Liver (tissue), 8 donors: ENCODE measurements at regions not wholly inside any gene's neighbourhood (a gene's known extent, or its start where the extent isn't known, plus 50 kb on each side); places are given as distances from the start of the nearest gene placed in this dataset.

Experiments used
- DNase-seq: peaks from one replicate; pipeline ENCODE4 v3.0.0-alpha.2; 2017; ENCODE audit warnings: low spot score
- H3K27ac ChIP-seq, 2 donors: one replicate each; pipeline ENCODE4 v1.7.0; 2013; ENCODE audit warnings: inconsistent platforms in 2 of 2, low read length in 2 of 2, control low read depth in 1 of 2, low read depth in 1 of 2, mild to moderate bottlenecking in 1 of 2
- H3K27me3 ChIP-seq, 4 donors: one replicate each; pipeline versions ENCODE4 v1.6.1 to v1.7.0; 2013; ENCODE audit warnings: low read length in 3 of 4, inconsistent platforms in 1 of 4, mild to moderate bottlenecking in 1 of 4, moderate library complexity in 1 of 4; ENCODE audit not compliant: control insufficient read depth in 4 of 4, insufficient read depth in 4 of 4
- H3K36me3 ChIP-seq, 4 donors: one replicate each; pipeline versions ENCODE4 v1.6.1 to v1.7.0; 2013; ENCODE audit warnings: low read length in 3 of 4, mild to moderate bottlenecking in 3 of 4, low read depth in 1 of 4, moderate library complexity in 1 of 4; ENCODE audit not compliant: control insufficient read depth in 4 of 4, insufficient read depth in 3 of 4
- H3K4me1 ChIP-seq, 4 donors: one replicate each; pipeline versions ENCODE4 v1.6.1 to v1.7.0; 2013; ENCODE audit warnings: low read length in 3 of 4, mild to moderate bottlenecking in 3 of 4, moderate library complexity in 1 of 4; ENCODE audit not compliant: control insufficient read depth in 4 of 4, insufficient read depth in 4 of 4
- H3K4me3 ChIP-seq, 3 donors: one replicate each; pipeline versions ENCODE4 v1.6.1 to v1.7.0; 2013; ENCODE audit warnings: low read length in 3 of 3, control low read depth in 1 of 3, low read depth in 1 of 3, mild to moderate bottlenecking in 1 of 3
- H3K9ac ChIP-seq, 2 donors: one replicate each; pipeline ENCODE4 v1.7.0; 2013; ENCODE audit warnings: low read length in 2 of 2, mild to moderate bottlenecking in 2 of 2, moderate library complexity in 2 of 2, control low read depth in 1 of 2, low read depth in 1 of 2
- H3K9me3 ChIP-seq, 4 donors: one replicate each; pipeline versions ENCODE4 v1.6.1 to v1.7.0; 2013; ENCODE audit warnings: low read length in 3 of 4; ENCODE audit not compliant: control insufficient read depth in 4 of 4
- EGR1 ChIP-seq, 2 donors: IDR thresholded peaks; 2 replicates each; pipeline ENCODE4 v1.6.1; 2016 to 2018; ENCODE audit warnings: antibody characterized with exemption in 2 of 2, low read depth in 2 of 2
- FOXA1 ChIP-seq: IDR thresholded peaks from 2 replicates; pipeline ENCODE4 v1.6.1; 2016; ENCODE audit warnings: antibody characterized with exemption
- FOXA2 ChIP-seq: IDR thresholded peaks from 2 replicates; pipeline ENCODE4 v1.6.1; 2016; ENCODE audit warnings: antibody characterized with exemption
- HNF4A ChIP-seq, 2 donors: conservative IDR thresholded peaks; 2 replicates each; pipeline ENCODE4 v1.6.1; 2016; ENCODE audit warnings: antibody characterized with exemption in 2 of 2, mild to moderate bottlenecking in 2 of 2
- HNF4G ChIP-seq: IDR thresholded peaks from 2 replicates; pipeline ENCODE4 v1.6.1; 2016; ENCODE audit warnings: antibody characterized with exemption
- JUND ChIP-seq, 2 donors: IDR thresholded peaks; 2 replicates each; pipeline ENCODE4 v1.6.1; 2016; ENCODE audit warnings: antibody characterized with exemption in 2 of 2
- NR2F2 ChIP-seq: IDR thresholded peaks from 2 replicates; pipeline ENCODE4 v1.6.1; 2016; ENCODE audit warnings: antibody characterized with exemption
- RAD21 ChIP-seq, 2 donors: IDR thresholded peaks; 2 replicates each; pipeline ENCODE4 v1.6.1; 2016; ENCODE audit warnings: antibody characterized with exemption in 2 of 2, mild to moderate bottlenecking in 2 of 2
- SP1 ChIP-seq: IDR thresholded peaks from 2 replicates; pipeline ENCODE4 v1.6.1; 2018; ENCODE audit warnings: antibody characterized with exemption, mild to moderate bottlenecking
- TAF1 ChIP-seq: conservative IDR thresholded peaks from 2 replicates; pipeline ENCODE4 v1.6.1; 2016; ENCODE audit warnings: antibody characterized with exemption, mild to moderate bottlenecking
- YY1 ChIP-seq: IDR thresholded peaks from 2 replicates; pipeline ENCODE4 v1.6.1; 2016; ENCODE audit warnings: antibody characterized with exemption, mild to moderate bottlenecking
- WGBS: extraction: QIAGEN DNeasy Blood & Tissue Kit; methylation state at CpG from one replicate; pipeline ENCODE4 v1.1.7; 2013; 5-methylcytosine and 5-hydroxymethylcytosine counted together
- TF ChIP-seq, protein P1 (sequence below): IDR thresholded peaks from 2 replicates; pipeline ENCODE4 v1.6.1; 2016; ENCODE audit warnings: antibody characterized with exemption, mild to moderate bottlenecking
- TF ChIP-seq, protein P2 (sequence below): fragments of 150-350 bp; IDR thresholded peaks from 2 replicates; pipeline ENCODE4 v1.5.1; 2017; ENCODE audit warnings: improper control_type of control experiment, low read depth, low read length; ENCODE audit not compliant: missing input control
- TF ChIP-seq, protein P3 (sequence below): IDR thresholded peaks from 2 replicates; pipeline ENCODE4 v1.6.1; 2016; ENCODE audit warnings: antibody characterized with exemption
- TF ChIP-seq, protein P4 (sequence below): IDR thresholded peaks from 2 replicates; pipeline ENCODE4 v1.6.1; 2016; ENCODE audit warnings: antibody characterized with exemption
- TF ChIP-seq, protein P5 (sequence below): IDR thresholded peaks from 2 replicates; pipeline ENCODE4 v1.6.1; 2016; ENCODE audit warnings: antibody characterized with exemption
- donor health status: healthy.
- donor health status: healthy.
- donor health status: healthy.
- donor health status: healthy.
- donor health status: healthy.

DNA sequence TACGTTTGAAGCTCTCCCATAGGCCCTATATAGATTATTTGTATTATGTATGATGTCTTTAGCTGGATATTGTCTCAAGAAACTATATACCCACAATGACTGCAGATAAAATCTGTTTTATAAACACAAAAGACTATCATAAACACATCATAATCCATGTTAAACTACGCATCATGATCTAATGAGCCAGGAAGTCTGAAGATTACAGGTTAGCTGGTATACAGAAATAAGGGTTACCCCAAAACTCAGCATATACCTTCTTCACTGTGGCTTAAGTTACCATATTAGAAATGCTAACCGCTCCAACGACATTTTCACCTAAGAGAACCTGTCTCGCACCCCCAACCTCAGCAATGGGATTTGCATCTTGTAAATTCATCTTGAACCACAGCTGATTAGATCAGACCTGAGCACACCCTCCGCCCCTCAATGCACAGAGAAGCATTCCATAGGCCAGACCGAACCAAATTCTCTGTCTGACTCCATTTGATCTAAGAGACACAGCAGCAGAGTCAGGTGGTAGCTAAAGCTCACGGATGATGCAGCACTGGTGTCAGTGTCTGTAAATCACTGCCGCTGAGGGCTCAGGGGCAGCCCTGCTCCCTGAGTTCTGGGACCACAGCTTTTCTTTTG is 124.9 kb downstream of the NPY start:
- H3K4me3 ChIP-seq, result no peak overlapping the region
- TF ChIP-seq SP1 (no peak), HNF4G (no peak), HNF4A (conservative IDR thresholded peaks at IDR 0.05) (no peak), FOXA2 (no peak), TAF1 (no peak), EGR1 (IDR thresholded peaks at IDR 0.05; ENCODE audit: low read depth in 2 of 2) (no peak)
- TF ChIP-seq, protein P1, sequence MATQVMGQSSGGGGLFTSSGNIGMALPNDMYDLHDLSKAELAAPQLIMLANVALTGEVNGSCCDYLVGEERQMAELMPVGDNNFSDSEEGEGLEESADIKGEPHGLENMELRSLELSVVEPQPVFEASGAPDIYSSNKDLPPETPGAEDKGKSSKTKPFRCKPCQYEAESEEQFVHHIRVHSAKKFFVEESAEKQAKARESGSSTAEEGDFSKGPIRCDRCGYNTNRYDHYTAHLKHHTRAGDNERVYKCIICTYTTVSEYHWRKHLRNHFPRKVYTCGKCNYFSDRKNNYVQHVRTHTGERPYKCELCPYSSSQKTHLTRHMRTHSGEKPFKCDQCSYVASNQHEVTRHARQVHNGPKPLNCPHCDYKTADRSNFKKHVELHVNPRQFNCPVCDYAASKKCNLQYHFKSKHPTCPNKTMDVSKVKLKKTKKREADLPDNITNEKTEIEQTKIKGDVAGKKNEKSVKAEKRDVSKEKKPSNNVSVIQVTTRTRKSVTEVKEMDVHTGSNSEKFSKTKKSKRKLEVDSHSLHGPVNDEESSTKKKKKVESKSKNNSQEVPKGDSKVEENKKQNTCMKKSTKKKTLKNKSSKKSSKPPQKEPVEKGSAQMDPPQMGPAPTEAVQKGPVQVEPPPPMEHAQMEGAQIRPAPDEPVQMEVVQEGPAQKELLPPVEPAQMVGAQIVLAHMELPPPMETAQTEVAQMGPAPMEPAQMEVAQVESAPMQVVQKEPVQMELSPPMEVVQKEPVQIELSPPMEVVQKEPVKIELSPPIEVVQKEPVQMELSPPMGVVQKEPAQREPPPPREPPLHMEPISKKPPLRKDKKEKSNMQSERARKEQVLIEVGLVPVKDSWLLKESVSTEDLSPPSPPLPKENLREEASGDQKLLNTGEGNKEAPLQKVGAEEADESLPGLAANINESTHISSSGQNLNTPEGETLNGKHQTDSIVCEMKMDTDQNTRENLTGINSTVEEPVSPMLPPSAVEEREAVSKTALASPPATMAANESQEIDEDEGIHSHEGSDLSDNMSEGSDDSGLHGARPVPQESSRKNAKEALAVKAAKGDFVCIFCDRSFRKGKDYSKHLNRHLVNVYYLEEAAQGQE, result no peak
- TF ChIP-seq, protein P2, sequence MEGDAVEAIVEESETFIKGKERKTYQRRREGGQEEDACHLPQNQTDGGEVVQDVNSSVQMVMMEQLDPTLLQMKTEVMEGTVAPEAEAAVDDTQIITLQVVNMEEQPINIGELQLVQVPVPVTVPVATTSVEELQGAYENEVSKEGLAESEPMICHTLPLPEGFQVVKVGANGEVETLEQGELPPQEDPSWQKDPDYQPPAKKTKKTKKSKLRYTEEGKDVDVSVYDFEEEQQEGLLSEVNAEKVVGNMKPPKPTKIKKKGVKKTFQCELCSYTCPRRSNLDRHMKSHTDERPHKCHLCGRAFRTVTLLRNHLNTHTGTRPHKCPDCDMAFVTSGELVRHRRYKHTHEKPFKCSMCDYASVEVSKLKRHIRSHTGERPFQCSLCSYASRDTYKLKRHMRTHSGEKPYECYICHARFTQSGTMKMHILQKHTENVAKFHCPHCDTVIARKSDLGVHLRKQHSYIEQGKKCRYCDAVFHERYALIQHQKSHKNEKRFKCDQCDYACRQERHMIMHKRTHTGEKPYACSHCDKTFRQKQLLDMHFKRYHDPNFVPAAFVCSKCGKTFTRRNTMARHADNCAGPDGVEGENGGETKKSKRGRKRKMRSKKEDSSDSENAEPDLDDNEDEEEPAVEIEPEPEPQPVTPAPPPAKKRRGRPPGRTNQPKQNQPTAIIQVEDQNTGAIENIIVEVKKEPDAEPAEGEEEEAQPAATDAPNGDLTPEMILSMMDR, result no peak
- no peak overlapping the region for H3K9ac ChIP-seq
- no peaks in the 10 kb centered on the region for H3K4me1 ChIP-seq
- no peak for DNase-seq
- H3K27ac ChIP-seq, result no peak overlapping the region
- H3K36me3 ChIP-seq, result no peaks in the 10 kb centered on the region
- WGBS, result 91% methylated on average over 9 of the region's 9 CpGs
- no peaks in the 10 kb centered on the region for H3K27me3 ChIP-seq
- peaks cover 0 to under 1% (median 0%) of the 10 kb centered on the region in 4 donors for H3K9me3 ChIP-seq

DNA sequence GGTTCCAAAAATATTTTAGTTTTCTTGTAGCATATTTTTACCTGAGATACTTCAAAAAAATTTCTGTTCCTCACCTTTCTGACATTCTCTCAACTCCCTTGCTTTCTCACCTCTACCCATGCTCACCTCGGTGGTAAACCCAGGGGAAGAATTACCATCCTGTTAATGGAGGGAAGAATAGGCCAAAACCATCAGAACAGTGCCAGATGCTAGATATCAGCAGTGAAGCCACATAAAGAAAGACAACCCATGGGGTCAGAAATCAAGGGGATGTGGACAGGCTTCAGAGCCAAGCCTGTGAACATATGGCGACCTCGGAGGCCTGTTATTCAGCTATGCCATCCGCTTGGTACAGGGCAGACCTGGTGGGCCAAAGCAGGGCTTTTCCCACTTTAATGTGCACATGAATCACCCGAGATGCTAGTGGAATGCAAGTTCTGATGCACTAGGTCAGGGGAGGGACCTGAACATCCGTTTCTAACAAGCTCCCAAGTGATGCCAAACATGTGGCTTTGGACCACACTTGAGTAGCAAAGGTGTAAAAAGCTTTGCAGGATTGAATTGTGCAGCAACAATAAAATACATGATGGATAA is 125.5 kb downstream of the NPY start:
- WGBS, result 91% methylated on average over 6 of the region's 6 CpGs
- Histone ChIP-seq H3K4me1 (no peaks in the 10 kb centered on the region), H3K27ac (no peak overlapping the region), H3K9me3 (peaks cover 0 to 2% (median 0%) of the 10 kb centered on the region in 4 donors), H3K9ac (no peak overlapping the region), H3K27me3 (no peaks in the 10 kb centered on the region), H3K36me3 (no peaks in the 10 kb centered on the region), H3K4me3 (no peak overlapping the region)
- DNase-seq, result no peak
- TF ChIP-seq RAD21 (IDR thresholded peaks at IDR 0.05) (no peak), FOXA2 (no peak), EGR1 (IDR thresholded peaks at IDR 0.05; ENCODE audit: low read depth in 2 of 2) (no peak), NR2F2 (no peak), HNF4A (conservative IDR thresholded peaks at IDR 0.05) (no peak), TAF1 (no peak), SP1 (no peak), YY1 (no peak), FOXA1 (no peak), HNF4G (no peak), JUND (IDR thresholded peaks at IDR 0.05) (no peak)
- TF ChIP-seq, protein P3, sequence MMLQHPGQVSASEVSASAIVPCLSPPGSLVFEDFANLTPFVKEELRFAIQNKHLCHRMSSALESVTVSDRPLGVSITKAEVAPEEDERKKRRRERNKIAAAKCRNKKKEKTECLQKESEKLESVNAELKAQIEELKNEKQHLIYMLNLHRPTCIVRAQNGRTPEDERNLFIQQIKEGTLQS, result no peak
- TF ChIP-seq, protein P4, sequence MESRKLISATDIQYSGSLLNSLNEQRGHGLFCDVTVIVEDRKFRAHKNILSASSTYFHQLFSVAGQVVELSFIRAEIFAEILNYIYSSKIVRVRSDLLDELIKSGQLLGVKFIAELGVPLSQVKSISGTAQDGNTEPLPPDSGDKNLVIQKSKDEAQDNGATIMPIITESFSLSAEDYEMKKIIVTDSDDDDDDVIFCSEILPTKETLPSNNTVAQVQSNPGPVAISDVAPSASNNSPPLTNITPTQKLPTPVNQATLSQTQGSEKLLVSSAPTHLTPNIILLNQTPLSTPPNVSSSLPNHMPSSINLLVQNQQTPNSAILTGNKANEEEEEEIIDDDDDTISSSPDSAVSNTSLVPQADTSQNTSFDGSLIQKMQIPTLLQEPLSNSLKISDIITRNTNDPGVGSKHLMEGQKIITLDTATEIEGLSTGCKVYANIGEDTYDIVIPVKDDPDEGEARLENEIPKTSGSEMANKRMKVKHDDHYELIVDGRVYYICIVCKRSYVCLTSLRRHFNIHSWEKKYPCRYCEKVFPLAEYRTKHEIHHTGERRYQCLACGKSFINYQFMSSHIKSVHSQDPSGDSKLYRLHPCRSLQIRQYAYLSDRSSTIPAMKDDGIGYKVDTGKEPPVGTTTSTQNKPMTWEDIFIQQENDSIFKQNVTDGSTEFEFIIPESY, result no peak
- TF ChIP-seq, protein P5, sequence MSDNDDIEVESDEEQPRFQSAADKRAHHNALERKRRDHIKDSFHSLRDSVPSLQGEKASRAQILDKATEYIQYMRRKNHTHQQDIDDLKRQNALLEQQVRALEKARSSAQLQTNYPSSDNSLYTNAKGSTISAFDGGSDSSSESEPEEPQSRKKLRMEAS, result no peak
- TF ChIP-seq, protein P1, result no peak
- TF ChIP-seq, protein P2, result no peak
